K562 (cell line): ENCODE measurements at regions not wholly inside any gene's neighbourhood (a gene's known extent, or its start where the extent isn't known, plus 50 kb on each side); places are given as distances from the start of the nearest gene placed in this dataset.

ENCODE experiments used
- ATAC-seq: fragments of 200-7000 bp; cut with Tn5 transposase; 3 replicates; pipeline ENCODE4 v1.9.1; 2020; ENCODE audit warnings: moderate library complexity
- BruUV-seq: library from RNA; stranded (reverse); fragments of 400-500 nt; replicated peaks from 2 replicates; lab custom pipeline; 2021; lab: Mats Ljungman, UMichigan
- CTCF ChIA-PET: fragments of 300-600 bp; formaldehyde crosslinking; extraction: SDS; loops from one replicate; lab custom pipeline; 2021; ENCODE audit warnings: low intra/inter-chr PET ratio; lab: Yijun Ruan, JAX
- POLR2A ChIA-PET: fragments of 300-600, 350-650 bp; sonication (Branson Sonifier 250); formaldehyde crosslinking; extraction: SDS; loops from one replicate; lab custom pipeline; 2021; ENCODE audit warnings: antibody characterized with exemption, inconsistent platforms; lab: Yijun Ruan, JAX
- DNase-seq, 4 experiments: peaks; one replicate each; pipeline versions ENCODE4 v3.0.0 to v3.0.0-alpha.2; 2011 to 2018; ENCODE audit warnings: low spot score in 3 of 4, mixed read lengths in 3 of 4; ENCODE audit errors: extremely low read depth in 1 of 4
- FAIRE-seq: peaks from 2 replicates; lab custom pipeline; 2011; peaks lifted over from hg19 to GRCh38; lab: Jason Lieb, UNC
- H2AFZ ChIP-seq: 2 replicates; pipeline ENCODE4 v1.6.0; 2011; ENCODE audit warnings: low read depth, low read length, control low read depth, inconsistent platforms
- H3K27ac ChIP-seq: fragments of 200-600 bp; 3 replicates; pipeline ENCODE4 v1.8.0; 2011; ENCODE audit warnings: low read depth, mild to moderate bottlenecking, control low read depth, inconsistent platforms, low read length, moderate library complexity, mixed read lengths; ENCODE audit errors: extremely low read depth
- H3K27me3 ChIP-seq, 2 experiments: fragments of 300-600 bp in 1 of 2; 2 replicates in 1 of 2; 3 replicates in 1 of 2; pipeline versions ENCODE4 v1.6.0 to v1.8.0; 2011; ENCODE audit warnings: inconsistent platforms in 2 of 2, low read length in 2 of 2, mild to moderate bottlenecking in 1 of 2, mixed read lengths in 1 of 2, moderate library complexity in 1 of 2; ENCODE audit not compliant: control insufficient read depth in 2 of 2, insufficient read depth in 2 of 2
- H3K36me3 ChIP-seq: fragments of 300-600 bp; 3 replicates; pipeline ENCODE4 v1.8.0; 2011; ENCODE audit warnings: mild to moderate bottlenecking, low read length, inconsistent platforms; ENCODE audit not compliant: control insufficient read depth, insufficient read depth
- H3K4me1 ChIP-seq, 2 experiments: fragments of 200-600 bp in 1 of 2; replicated peaks in 1 of 2; 2 replicates in 1 of 2; 3 replicates in 1 of 2; pipeline versions ENCODE4 v1.5.1 to v1.8.0; 2011; ENCODE audit warnings: inconsistent platforms in 2 of 2, low read length in 2 of 2, mild to moderate bottlenecking in 1 of 2, mixed read lengths in 1 of 2, moderate library complexity in 1 of 2; ENCODE audit not compliant: control insufficient read depth in 2 of 2, insufficient read depth in 2 of 2
- H3K4me2 ChIP-seq: 2 replicates; pipeline ENCODE4 v1.6.1; 2011; ENCODE audit warnings: low read length, control low read depth, inconsistent platforms, mixed read lengths; ENCODE audit not compliant: insufficient read depth
- H3K4me3 ChIP-seq: fragments of 200-600 bp; sonication (generic), shearing (Covaris generic); 2 replicates; pipeline ENCODE4 v1.5.1; 2016; ENCODE audit warnings: control low read depth, inconsistent platforms
- H3K79me2 ChIP-seq: fragments of 200-600 bp; 3 replicates; pipeline ENCODE4 v1.8.0; 2011; ENCODE audit warnings: low read length, inconsistent platforms; ENCODE audit not compliant: control insufficient read depth, insufficient read depth
- H3K9ac ChIP-seq, 2 experiments: 2 replicates each; pipeline versions ENCODE4 v1.6.0 to v1.6.1; 2011; ENCODE audit warnings: low read depth in 2 of 2, low read length in 2 of 2, control low read depth in 1 of 2, inconsistent platforms in 1 of 2, mild to moderate bottlenecking in 1 of 2, mixed read lengths in 1 of 2; ENCODE audit not compliant: insufficient read depth in 1 of 2
- H3K9me1 ChIP-seq: one replicate; pipeline ENCODE4 v1.6.0; 2011; ENCODE audit warnings: inconsistent platforms, mild to moderate bottlenecking, low read length, moderate library complexity; ENCODE audit not compliant: control insufficient read depth, insufficient read depth
- H3K9me3 ChIP-seq: replicated peaks from 2 replicates; pipeline ENCODE4 v1.5.1; 2011; ENCODE audit warnings: low read depth, low read length, inconsistent platforms; ENCODE audit not compliant: control insufficient read depth, insufficient read depth
- H4K20me1 ChIP-seq: replicated peaks from 2 replicates; pipeline ENCODE4 v1.6.1; 2011; ENCODE audit warnings: low read length, inconsistent platforms, mixed read lengths; ENCODE audit not compliant: control insufficient read depth, insufficient read depth
- BCOR ChIP-seq: fragments of 450-650 bp; IDR thresholded peaks from 2 replicates; pipeline ENCODE4 v1.6.1; 2016
- CHD1 ChIP-seq: fragments of 200-600 bp; sonication (generic); IDR thresholded peaks from one replicate; pipeline ENCODE4 v1.6.1; 2012; ENCODE audit warnings: mild to moderate bottlenecking, moderate library complexity, low read length, inconsistent platforms
- ESRRB ChIP-seq: fragments of 250-450 bp; sonication (Bioruptor Pico); IDR thresholded peaks from 2 replicates; pipeline ENCODE4 v1.5.0; 2020; ENCODE audit warnings: mild to moderate bottlenecking, moderate library complexity, borderline replicate concordance
- HDGF ChIP-seq: fragments of 450-650 bp; IDR thresholded peaks from 2 replicates; pipeline ENCODE4 v1.6.1; 2016
- KDM1A ChIP-seq, 2 experiments: fragments of 450-650 bp; IDR thresholded peaks; 2 replicates each; pipeline ENCODE4 v1.6.1; 2016; ENCODE audit warnings: mild to moderate bottlenecking in 2 of 2
- RFX1 ChIP-seq: fragments of 450-650 bp; IDR thresholded peaks from 2 replicates; pipeline ENCODE4 v1.6.1; 2016; ENCODE audit warnings: mild to moderate bottlenecking, moderate library complexity
- RFX5 ChIP-seq: IDR thresholded peaks from 2 replicates; pipeline ENCODE4 v1.6.1; 2011; ENCODE audit warnings: low read depth, mild to moderate bottlenecking, improper control_type of control experiment, low read length
- SIN3B ChIP-seq: fragments of 450-650 bp; IDR thresholded peaks from 2 replicates; pipeline ENCODE4 v1.6.1; 2017; ENCODE audit warnings: low read depth, mild to moderate bottlenecking, moderate library complexity
- SMC3 ChIP-seq: conservative IDR thresholded peaks from 2 replicates; pipeline ENCODE4 v1.6.1; 2011; ENCODE audit warnings: low read depth, low read length, improper control_type of control experiment; ENCODE audit not compliant: insufficient read depth
- SP1 ChIP-seq: sonication (generic); formaldehyde crosslinking; IDR thresholded peaks from 2 replicates; pipeline ENCODE4 v1.8.1; 2022; ENCODE audit warnings: mild to moderate bottlenecking, missing genetic modification reagents
- TARDBP ChIP-seq: fragments of 450-650 bp; IDR thresholded peaks from 2 replicates; pipeline ENCODE4 v1.6.1; 2016
- ZNF146 ChIP-seq: IDR thresholded peaks from one replicate; pipeline ENCODE4 v1.6.1; 2018; ENCODE audit warnings: missing compliant biosample characterization; ENCODE audit not compliant: unreplicated experiment
- ZNF174 ChIP-seq: fragments of 250-450 bp; sonication (Bioruptor Pico); IDR thresholded peaks from 2 replicates; pipeline ENCODE4 v1.4.0; 2020; ENCODE audit warnings: mild to moderate bottlenecking
- ZNF507 ChIP-seq: conservative IDR thresholded peaks from 2 replicates; pipeline ENCODE4 v1.6.1; 2017; ENCODE audit warnings: missing genetic modification characterization, missing compliant biosample characterization
- ZNF780A ChIP-seq: fragments of 250-450 bp; sonication (Bioruptor Pico); IDR thresholded peaks from 2 replicates; pipeline ENCODE4 v1.5.0; 2021; ENCODE audit warnings: mild to moderate bottlenecking
- in situ Hi-C: fragments of 300-500 bp; cut with MboI; formaldehyde crosslinking; loops from 4 replicates; pipeline ENCODE4 v1.15.0; 2018; ENCODE audit warnings: inconsistent platforms, mixed read lengths
- intact Hi-C: fragments of 100-400 bp; cut with micrococcal nuclease; formaldehyde crosslinking; loops from 2 replicates; pipeline ENCODE4 v1.14.2; 2022
- TF ChIP-seq, protein P1 (sequence below): fragments of 250-450 bp; sonication (Bioruptor Pico); IDR thresholded peaks from 2 replicates; pipeline ENCODE4 v1.5.0; 2021
- TF ChIP-seq, protein P2 (sequence below): fragments of 200-800 bp; sonication (Bioruptor generic); IDR thresholded peaks from 2 replicates; pipeline ENCODE4 v1.6.1; 2016; ENCODE audit warnings: missing genetic modification characterization, missing compliant biosample characterization
- TF ChIP-seq, protein P3 (sequence below), 2 experiments: fragments of 450-650 bp in 1 of 2; sonication (generic) in 1 of 2; formaldehyde crosslinking in 1 of 2; IDR thresholded peaks in 1 of 2; conservative IDR thresholded peaks in 1 of 2; 2 replicates each; pipeline versions ENCODE4 v1.6.1 to v1.8.1; 2016 to 2023; ENCODE audit warnings: mild to moderate bottlenecking in 2 of 2, moderate library complexity in 2 of 2, inconsistent platforms in 1 of 2, missing genetic modification reagents in 1 of 2

DNA sequence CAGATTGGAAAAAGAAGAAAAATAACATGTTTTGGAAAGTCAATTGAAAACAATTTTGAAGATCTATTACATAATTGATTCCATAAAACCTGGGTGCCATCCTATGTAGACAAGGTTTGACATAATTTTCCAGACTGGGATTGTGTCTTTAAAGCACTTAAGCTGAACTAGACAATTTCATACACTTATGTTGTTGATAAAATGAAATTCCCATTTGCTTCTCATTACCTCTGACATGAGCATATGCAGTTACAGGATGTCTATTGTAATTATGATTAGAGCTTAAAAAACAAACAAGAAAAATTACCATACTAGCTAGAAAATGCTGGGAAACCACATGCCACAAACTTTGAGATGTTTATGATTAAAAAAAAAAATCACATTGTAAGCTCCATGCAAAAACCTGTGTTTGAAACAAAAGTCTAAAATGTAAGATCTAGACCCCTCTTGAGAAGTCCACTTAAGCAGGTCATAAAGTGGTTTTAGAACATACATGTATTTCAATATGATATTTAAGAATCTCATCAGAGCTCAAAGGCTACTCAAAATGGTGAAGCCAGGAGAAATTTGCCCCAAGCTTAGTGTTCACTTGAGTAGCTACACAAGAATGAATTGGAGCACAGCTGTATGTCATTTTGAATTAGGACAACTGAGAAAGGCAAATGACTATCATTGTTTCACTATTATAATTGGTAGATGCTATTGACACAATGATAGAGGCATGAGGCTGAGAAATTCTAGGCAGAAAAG lies 181.1 kb upstream of the PABPC4L start:
- Histone ChIP-seq H4K20me1 (no peaks in the 10 kb centered on the region), H3K27ac (no peak overlapping the region), H3K9me1 (no peaks in the 10 kb centered on the region), H3K4me1 (no peaks in the 10 kb centered on the region), H3K9me3 (no peaks in the 10 kb centered on the region), H3K36me3 (no peaks in the 10 kb centered on the region), H3K4me3 (no peak overlapping the region), H2AFZ (no peak overlapping the region), H3K27me3 (no peaks in the 10 kb centered on the region), H3K79me2 (no peaks in the 10 kb centered on the region), H3K9ac (no peak overlapping the region), H3K4me2 (no peak overlapping the region)
- no TSS peak for BruUV-seq
- DNase-seq, result no peak
- CTCF ChIA-PET, result no interaction called here
- POLR2A ChIA-PET, result no interaction called here
- TF ChIP-seq RFX5 (no peak), ZNF780A (CRISPR knock-in tag) (no peak), ZNF507 (tag) (no peak), BCOR (no peak), ZNF174 (CRISPR knock-in tag) (no peak), RFX1 (no peak), KDM1A (IDR thresholded peaks at IDR 0.05) (no peak), SMC3 (no peak), ZNF146 (CRISPR knock-in tag) (no peak), ESRRB (CRISPR knock-in tag) (no peak), SIN3B (no peak), SP1 (CRISPR knock-in tag) (no peak), CHD1 (no peak), HDGF (no peak), TARDBP (no peak)
- TF ChIP-seq, protein P1, sequence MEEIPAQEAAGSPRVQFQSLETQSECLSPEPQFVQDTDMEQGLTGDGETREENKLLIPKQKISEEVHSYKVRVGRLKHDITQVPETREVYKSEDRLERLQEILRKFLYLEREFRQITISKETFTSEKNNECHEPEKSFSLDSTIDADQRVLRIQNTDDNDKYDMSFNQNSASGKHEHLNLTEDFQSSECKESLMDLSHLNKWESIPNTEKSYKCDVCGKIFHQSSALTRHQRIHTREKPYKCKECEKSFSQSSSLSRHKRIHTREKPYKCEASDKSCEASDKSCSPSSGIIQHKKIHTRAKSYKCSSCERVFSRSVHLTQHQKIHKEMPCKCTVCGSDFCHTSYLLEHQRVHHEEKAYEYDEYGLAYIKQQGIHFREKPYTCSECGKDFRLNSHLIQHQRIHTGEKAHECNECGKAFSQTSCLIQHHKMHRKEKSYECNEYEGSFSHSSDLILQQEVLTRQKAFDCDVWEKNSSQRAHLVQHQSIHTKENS (CRISPR knock-in tag), result no peak
- TF ChIP-seq, protein P2, sequence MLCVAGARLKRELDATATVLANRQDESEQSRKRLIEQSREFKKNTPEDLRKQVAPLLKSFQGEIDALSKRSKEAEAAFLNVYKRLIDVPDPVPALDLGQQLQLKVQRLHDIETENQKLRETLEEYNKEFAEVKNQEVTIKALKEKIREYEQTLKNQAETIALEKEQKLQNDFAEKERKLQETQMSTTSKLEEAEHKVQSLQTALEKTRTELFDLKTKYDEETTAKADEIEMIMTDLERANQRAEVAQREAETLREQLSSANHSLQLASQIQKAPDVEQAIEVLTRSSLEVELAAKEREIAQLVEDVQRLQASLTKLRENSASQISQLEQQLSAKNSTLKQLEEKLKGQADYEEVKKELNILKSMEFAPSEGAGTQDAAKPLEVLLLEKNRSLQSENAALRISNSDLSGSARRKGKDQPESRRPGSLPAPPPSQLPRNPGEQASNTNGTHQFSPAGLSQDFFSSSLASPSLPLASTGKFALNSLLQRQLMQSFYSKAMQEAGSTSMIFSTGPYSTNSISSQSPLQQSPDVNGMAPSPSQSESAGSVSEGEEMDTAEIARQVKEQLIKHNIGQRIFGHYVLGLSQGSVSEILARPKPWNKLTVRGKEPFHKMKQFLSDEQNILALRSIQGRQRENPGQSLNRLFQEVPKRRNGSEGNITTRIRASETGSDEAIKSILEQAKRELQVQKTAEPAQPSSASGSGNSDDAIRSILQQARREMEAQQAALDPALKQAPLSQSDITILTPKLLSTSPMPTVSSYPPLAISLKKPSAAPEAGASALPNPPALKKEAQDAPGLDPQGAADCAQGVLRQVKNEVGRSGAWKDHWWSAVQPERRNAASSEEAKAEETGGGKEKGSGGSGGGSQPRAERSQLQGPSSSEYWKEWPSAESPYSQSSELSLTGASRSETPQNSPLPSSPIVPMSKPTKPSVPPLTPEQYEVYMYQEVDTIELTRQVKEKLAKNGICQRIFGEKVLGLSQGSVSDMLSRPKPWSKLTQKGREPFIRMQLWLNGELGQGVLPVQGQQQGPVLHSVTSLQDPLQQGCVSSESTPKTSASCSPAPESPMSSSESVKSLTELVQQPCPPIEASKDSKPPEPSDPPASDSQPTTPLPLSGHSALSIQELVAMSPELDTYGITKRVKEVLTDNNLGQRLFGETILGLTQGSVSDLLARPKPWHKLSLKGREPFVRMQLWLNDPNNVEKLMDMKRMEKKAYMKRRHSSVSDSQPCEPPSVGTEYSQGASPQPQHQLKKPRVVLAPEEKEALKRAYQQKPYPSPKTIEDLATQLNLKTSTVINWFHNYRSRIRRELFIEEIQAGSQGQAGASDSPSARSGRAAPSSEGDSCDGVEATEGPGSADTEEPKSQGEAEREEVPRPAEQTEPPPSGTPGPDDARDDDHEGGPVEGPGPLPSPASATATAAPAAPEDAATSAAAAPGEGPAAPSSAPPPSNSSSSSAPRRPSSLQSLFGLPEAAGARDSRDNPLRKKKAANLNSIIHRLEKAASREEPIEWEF (CRISPR knock-in tag), result no peak
- TF ChIP-seq, protein P3, sequence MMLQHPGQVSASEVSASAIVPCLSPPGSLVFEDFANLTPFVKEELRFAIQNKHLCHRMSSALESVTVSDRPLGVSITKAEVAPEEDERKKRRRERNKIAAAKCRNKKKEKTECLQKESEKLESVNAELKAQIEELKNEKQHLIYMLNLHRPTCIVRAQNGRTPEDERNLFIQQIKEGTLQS (IDR thresholded peaks at IDR 0.05), result no peak
- TF ChIP-seq, protein P3 (CRISPR knock-in tag; conservative IDR thresholded peaks at IDR 0.05), result no peak
- in situ Hi-C loops (no loop called here), intact Hi-C loops (no loop called here)
- no peak for ATAC-seq
- no peak for FAIRE-seq
